SK-N-SH treated with all-trans-retinoic acid at 6 μM for 48 hours (cell line): ENCODE measurements at regions not wholly inside any gene's neighbourhood (a gene's known extent, or its start where the extent isn't known, plus 50 kb on each side); places are given as distances from the start of the nearest gene placed in this dataset.

ENCODE experiments used
- OSR1 ChIP-seq: fragments of 250-450 bp; sonication (Bioruptor Pico); IDR thresholded peaks from 2 replicates; pipeline ENCODE4 v1.8.0; 2022; ENCODE audit warnings: moderate library complexity, mild to moderate bottlenecking, inconsistent platforms
- SNAI2 ChIP-seq: fragments of 250-450 bp; sonication (Bioruptor Pico); IDR thresholded peaks from 2 replicates; pipeline ENCODE4 v1.5.0; 2020; ENCODE audit warnings: mild to moderate bottlenecking, moderate library complexity
- ZFP30 ChIP-seq: fragments of 450-650 bp; formaldehyde crosslinking; IDR thresholded peaks from 2 replicates; pipeline ENCODE4 v1.5.0; 2022; ENCODE audit warnings: mild to moderate bottlenecking, moderate library complexity

DNA sequence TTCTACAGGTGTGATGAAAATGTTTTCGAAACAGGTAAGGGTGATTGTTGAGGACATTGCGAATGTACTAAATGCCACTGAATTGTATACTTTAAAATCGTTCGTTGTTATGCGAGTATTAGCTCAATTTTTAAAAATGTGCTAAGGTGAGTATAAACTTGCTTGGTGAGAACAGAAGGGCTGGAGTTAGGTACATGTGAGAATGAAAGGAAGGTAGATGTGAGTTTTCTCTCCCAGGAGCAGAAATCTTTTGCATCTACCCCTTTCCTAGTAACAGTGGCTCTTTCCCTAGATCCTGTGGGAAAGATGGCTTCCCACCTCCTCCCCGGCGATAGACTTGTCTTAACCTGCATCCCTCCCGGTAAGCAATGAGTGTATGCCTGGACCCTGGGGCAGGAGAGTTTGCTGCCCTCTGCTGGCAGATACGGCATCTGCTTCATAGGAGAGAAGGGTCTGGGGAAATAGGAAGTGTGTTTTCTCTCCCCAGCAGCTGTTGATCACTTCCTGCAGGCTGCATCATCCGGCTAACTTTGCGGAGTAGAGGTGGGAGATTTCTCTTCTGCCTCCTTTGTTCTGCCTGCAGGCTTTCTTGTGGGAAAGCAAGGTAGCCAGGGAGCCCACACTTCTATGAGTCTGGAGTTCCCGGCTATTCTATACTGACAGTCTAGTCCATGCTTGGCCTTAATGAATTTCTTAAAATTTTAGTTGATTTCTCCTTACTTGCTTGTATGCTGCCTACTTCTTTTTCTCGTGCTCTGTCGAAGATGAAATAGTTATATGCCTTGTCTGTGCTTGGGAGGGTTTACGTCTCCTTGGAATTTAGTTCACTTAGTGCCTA, 373.3 kb upstream of the SEMA6A start:
- TF ChIP-seq ZFP30 (CRISPR knock-in tag) (no peak), OSR1 (no peak), SNAI2 (no peak)
